ENCODE measurements at regions not wholly inside any gene's neighbourhood (a gene's known extent, or its start where the extent isn't known, plus 50 kb on each side); places are given as distances from the start of the nearest gene placed in this dataset.

DNA sequence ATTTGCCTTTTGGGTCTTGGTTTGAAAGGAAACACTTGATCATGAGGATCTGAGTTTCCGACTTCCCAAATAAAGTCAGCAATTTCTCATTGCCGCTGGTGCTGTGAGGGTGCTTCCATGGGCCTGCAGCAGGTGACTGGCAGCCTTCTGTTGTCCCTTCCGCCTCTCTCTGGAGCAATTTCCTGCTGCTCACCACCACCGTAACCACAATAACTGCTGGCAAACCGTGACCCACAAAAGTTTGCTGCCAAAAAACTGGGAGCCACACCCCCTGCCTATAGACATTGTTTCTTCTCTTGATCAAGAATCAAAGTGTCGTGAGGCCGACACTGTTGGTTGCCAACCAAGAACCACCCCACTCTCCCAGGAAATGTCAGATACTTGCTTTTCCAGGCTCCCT lies 164.0 kb downstream of the NR2F2 start:
- FAIRE-seq (no peak), DNase-seq (ENCODE audit: low spot score) (no peak), ATAC-seq (no peak)
- 40% methylated on average over 7 of the region's 7 CpGs for WGBS (ENCODE audit: low lambda C conversion rate)
- Histone ChIP-seq H3K79me2 (ENCODE audit: insufficient read depth, low read length) (no peaks in the 10 kb centered on the region), H3K27ac (ENCODE audit: extremely low read length, insufficient read depth, low read length) (no peak overlapping the region), H3K4me2 (ENCODE audit: low read depth, low read length) (no peak overlapping the region), H3K4me1 (ENCODE audit: insufficient read depth, low read length) (no peaks in the 10 kb centered on the region), H3K9me3 (ENCODE audit: low read length) (no peaks in the 10 kb centered on the region), H3K4me3 (replicated peaks in 1 of 3; ENCODE audit: insufficient read depth in 1 of 3, low read depth in 2 of 3, low read length in 3 of 3) (no peak overlapping the region), H2AFZ (ENCODE audit: low read length) (no peak overlapping the region), H4K20me1 (ENCODE audit: insufficient read depth, low read length) (no peaks in the 10 kb centered on the region), H3K36me3 (replicated peaks in 1 of 2; ENCODE audit: control insufficient read depth in 1 of 2, insufficient read depth in 2 of 2, low read length in 2 of 2) (no peaks in the 10 kb centered on the region), H3K9ac (ENCODE audit: insufficient read depth, low read depth, low read length) (no peak overlapping the region), H3K27me3 (ENCODE audit: control insufficient read depth in 1 of 2, insufficient read depth in 2 of 2, low read length in 2 of 2) (no peaks in the 10 kb centered on the region)
- no peak for TF ChIP-seq PBX3 (CRISPR knock-in tag; IDR thresholded peaks at IDR 0.05; ENCODE audit: borderline replicate concordance)
- no peak for TF ChIP-seq JUN (CRISPR knock-in tag; IDR thresholded peaks at IDR 0.05)
- no peak for TF ChIP-seq DMAP1 (CRISPR knock-in tag; IDR thresholded peaks at IDR 0.05)
- TF ChIP-seq ZMAT3 (CRISPR knock-in tag; conservative IDR thresholded peaks at IDR 0.05), result no peak
- no peak for TF ChIP-seq DBP (CRISPR knock-in tag; IDR thresholded peaks at IDR 0.05; ENCODE audit: not compliant biosample characterization)
- no peak for TF ChIP-seq GPN1 (CRISPR knock-in tag; IDR thresholded peaks at IDR 0.05; ENCODE audit: borderline replicate concordance)
- TF ChIP-seq ZNF790 (CRISPR knock-in tag; IDR thresholded peaks at IDR 0.05; ENCODE audit: borderline replicate concordance), result no peak
- TF ChIP-seq ZNF577 (CRISPR knock-in tag; IDR thresholded peaks at IDR 0.05; ENCODE audit: borderline replicate concordance, low read depth), result no peak
- no peak for TF ChIP-seq CC2D1A (CRISPR knock-in tag; IDR thresholded peaks at IDR 0.05)
- TF ChIP-seq ZNF232 (CRISPR knock-in tag; IDR thresholded peaks at IDR 0.05; ENCODE audit: borderline replicate concordance), result no peak
- TF ChIP-seq CENPX (CRISPR knock-in tag; IDR thresholded peaks at IDR 0.05), result no peak
- TF ChIP-seq IRX3 (CRISPR knock-in tag; IDR thresholded peaks at IDR 0.05; ENCODE audit: borderline replicate concordance, low read depth), result no peak
- no peak for TF ChIP-seq KAT7 (CRISPR knock-in tag; IDR thresholded peaks at IDR 0.05; ENCODE audit: borderline replicate concordance)
- TF ChIP-seq AHR (CRISPR knock-in tag; IDR thresholded peaks at IDR 0.05), result no peak
- intact Hi-C loops (cut with micrococcal nuclease; ENCODE audit: unreplicated experiment) (no loop called here), in situ Hi-C loops (cut with HindIII; ENCODE audit: extremely low pct_ligation_motif_present, low pct_unique_long_range_greater_than_20kb) (no loop called here)
- no TSS peak for BruUV-seq (replicated peaks)
- ChIA-PET POLR2A (no interaction called here), CTCF (ENCODE audit: low intra/inter-chr PET ratio, low total read pairs) (no interaction called here)

Measured in HepG2 (cell line).